Neuronal stem cell (in vitro differentiated cells): ENCODE measurements at regions not wholly inside any gene's neighbourhood (a gene's known extent, or its start where the extent isn't known, plus 50 kb on each side); places are given as distances from the start of the nearest gene placed in this dataset.
"Not testable (repeated sequence)": the region's sequence is repeated elsewhere in the genome, so short reads cannot be mapped to it uniquely, and the experiment has no call there.

ENCODE experiments used
- DNase-seq: peaks from one replicate; pipeline ENCODE4 v3.0.0-alpha.2; 2013; ENCODE audit warnings: low spot score
- H2AFZ ChIP-seq: one replicate; pipeline ENCODE4 v1.6.1; 2013; ENCODE audit warnings: mild to moderate bottlenecking, low read length, inconsistent platforms
- H2AK5ac ChIP-seq: 2 replicates; pipeline ENCODE4 v1.6.1; 2013; ENCODE audit warnings: low read depth, mild to moderate bottlenecking, inconsistent platforms, low read length, moderate library complexity, mixed read lengths
- H2BK120ac ChIP-seq: 2 replicates; pipeline ENCODE4 v1.6.1; 2013; ENCODE audit warnings: low read depth, mild to moderate bottlenecking, inconsistent platforms, low read length, moderate library complexity, mixed read lengths
- H2BK12ac ChIP-seq: one replicate; pipeline ENCODE4 v1.6.1; 2013; ENCODE audit warnings: low read length, inconsistent platforms
- H2BK15ac ChIP-seq: 2 replicates; pipeline ENCODE4 v1.6.1; 2013; ENCODE audit warnings: mild to moderate bottlenecking, low read length, inconsistent platforms, mixed read lengths
- H2BK5ac ChIP-seq: one replicate; pipeline ENCODE4 v1.6.1; 2013; ENCODE audit warnings: inconsistent platforms, mild to moderate bottlenecking, low read length, moderate library complexity
- H3K14ac ChIP-seq: one replicate; pipeline ENCODE4 v1.6.1; 2013; ENCODE audit warnings: low read length, inconsistent platforms
- H3K18ac ChIP-seq: 2 replicates; pipeline ENCODE4 v1.6.1; 2013; ENCODE audit warnings: low read length, inconsistent platforms
- H3K23ac ChIP-seq: 2 replicates; pipeline ENCODE4 v1.6.1; 2013; ENCODE audit warnings: low read depth, mild to moderate bottlenecking, mixed read lengths, low read length, inconsistent platforms; ENCODE audit not compliant: poor library complexity
- H3K27ac ChIP-seq: replicated peaks from 3 replicates; pipeline ENCODE4 v1.5.1; 2013; ENCODE audit warnings: low read length, inconsistent platforms
- H3K27me3 ChIP-seq, 3 experiments: 2 replicates each; pipeline ENCODE4 v1.6.1; 2013; ENCODE audit warnings: low read length in 3 of 3, mild to moderate bottlenecking in 2 of 3, inconsistent platforms in 1 of 3, low read depth in 1 of 3, mixed read lengths in 1 of 3, moderate library complexity in 1 of 3; ENCODE audit not compliant: control insufficient read depth in 3 of 3, insufficient read depth in 3 of 3
- H3K36me3 ChIP-seq, 2 donors: replicated peaks in 1 of 2; 2 replicates each; pipeline ENCODE4 v1.6.1; 2013; ENCODE audit warnings: low read length in 2 of 2; ENCODE audit not compliant: control insufficient read depth in 2 of 2, insufficient read depth in 2 of 2
- H3K4ac ChIP-seq: 2 replicates; pipeline ENCODE4 v1.6.1; 2013; ENCODE audit warnings: inconsistent platforms, mild to moderate bottlenecking, low read length, moderate library complexity
- H3K4me1 ChIP-seq, 2 donors: 1 replicate in 1 of 2; 2 replicates in 1 of 2; pipeline ENCODE4 v1.6.1; 2013; ENCODE audit warnings: low read length in 2 of 2, low read depth in 1 of 2; ENCODE audit not compliant: control insufficient read depth in 2 of 2, insufficient read depth in 1 of 2
- H3K4me2 ChIP-seq: one replicate; pipeline ENCODE4 v1.6.1; 2013; ENCODE audit warnings: mild to moderate bottlenecking, low read length, inconsistent platforms; ENCODE audit not compliant: insufficient read depth, poor library complexity, severe bottlenecking
- H3K4me3 ChIP-seq, 2 donors: 2 replicates each; pipeline ENCODE4 v1.5.1; 2013; ENCODE audit warnings: low read length in 2 of 2, mild to moderate bottlenecking in 2 of 2, inconsistent platforms in 1 of 2, moderate library complexity in 1 of 2
- H3K79me1 ChIP-seq: one replicate; pipeline ENCODE4 v1.6.1; 2013; ENCODE audit warnings: low read depth, mild to moderate bottlenecking, inconsistent platforms, low read length, moderate library complexity
- H3K9ac ChIP-seq: one replicate; pipeline ENCODE4 v1.6.1; 2013; ENCODE audit warnings: mild to moderate bottlenecking, low read depth, low read length, inconsistent platforms; ENCODE audit not compliant: poor library complexity
- H3K9me3 ChIP-seq, 2 donors: replicated peaks in 1 of 2; 2 replicates each; pipeline versions ENCODE3 to v1.6.1; 2013; ENCODE audit warnings: low read length in 2 of 2, mild to moderate bottlenecking in 2 of 2, inconsistent platforms in 1 of 2, low read depth in 1 of 2, mixed read lengths in 1 of 2, moderate library complexity in 1 of 2; ENCODE audit not compliant: control insufficient read depth in 2 of 2, insufficient read depth in 1 of 2
- H4K8ac ChIP-seq: one replicate; pipeline ENCODE4 v1.6.1; 2013; ENCODE audit warnings: low read depth, mild to moderate bottlenecking, inconsistent platforms, low read length, moderate library complexity
- H4K91ac ChIP-seq: one replicate; pipeline ENCODE4 v1.6.1; 2013; ENCODE audit warnings: low read length, low read depth, mild to moderate bottlenecking, inconsistent platforms; ENCODE audit not compliant: poor library complexity
- WGBS, 2 donors: extraction: QIAGEN DNeasy Blood & Tissue Kit; methylation state at CpG; one replicate each; pipeline ENCODE4 v1.1.7; 2013; ENCODE audit warnings: missing lambda C conversion rate in 2 of 2, mixed read lengths in 1 of 2; ENCODE audit not compliant: insufficient read length in 2 of 2, insufficient replicate concordance in 1 of 2; ENCODE audit errors: extremely low coverage in 2 of 2; 5-methylcytosine and 5-hydroxymethylcytosine counted together

GRCh38 chr16:85228970-85229430 lies 116.7 kb upstream of the CIBAR2 start:
- no peak for DNase-seq
- Histone ChIP-seq H3K9ac (peak overlapping the region; percentile 46), H3K4ac (no peak overlapping the region), H4K91ac (no peak overlapping the region), H2BK15ac (peak overlapping the region; percentile 50), H3K79me1 (no peaks in the 10 kb centered on the region), H3K4me3 (no peak overlapping the region), H3K18ac (peak overlapping the region; percentile 63), H3K4me1 (peaks cover 16 to 31% of the 10 kb centered on the region in 2 donors), H3K14ac (peak overlapping the region; percentile 22), H3K36me3 (no peaks in the 10 kb centered on the region), H3K27ac (no peak overlapping the region), H3K4me2 (no peak overlapping the region), H3K23ac (peak overlapping the region; percentile 20), H2BK12ac (no peak overlapping the region), H2BK120ac (no peak overlapping the region), H3K27me3 (peaks cover 0 to 9% (median 0%) of the 10 kb centered on the region in 3 experiments), H2BK5ac (peak overlapping the region; percentile 62), H2AK5ac (peak overlapping the region; percentile 61), H4K8ac (no peak overlapping the region), H2AFZ (no peak overlapping the region), H3K9me3 (peaks cover 0 to 6% of the 10 kb centered on the region in 2 donors)
- no CpG with 5 or more reads among the region's 24 CpGs for WGBS, 2 donors

GRCh38 chr16:85229869-85230462 lies 117.7 kb upstream of the CIBAR2 start:
- WGBS, 2 donors, result no CpG with 5 or more reads among the region's 8 CpGs

GRCh38 chr16:85230764-85231383 lies 118.6 kb upstream of the CIBAR2 start:
- not testable (repeated sequence) for H4K91ac ChIP-seq, H3K4ac ChIP-seq, DNase-seq, H3K9me3 ChIP-seq, H3K36me3 ChIP-seq, H3K27ac ChIP-seq, H3K4me3 ChIP-seq, H3K23ac ChIP-seq, H2BK15ac ChIP-seq, H3K9ac ChIP-seq, H3K14ac ChIP-seq, H4K8ac ChIP-seq, H3K79me1 ChIP-seq, H2BK5ac ChIP-seq, H3K27me3 ChIP-seq, H2AFZ ChIP-seq, H2AK5ac ChIP-seq, H3K4me2 ChIP-seq, H2BK12ac ChIP-seq, H2BK120ac ChIP-seq
- Histone ChIP-seq H3K4me1 (peaks cover 23 to 31% of the 10 kb centered on the region in 2 donors), H3K18ac (peak overlapping the region; percentile 3)
- 100% methylated on average over 5 of the region's 6 CpGs; no CpG with 5 or more reads in 1 of the 2 donors for WGBS, 2 donors

More at GRCh38 chr16:85229869-85230462, 117.7 kb upstream of the CIBAR2 start:
- no peak overlapping the region for H2BK120ac ChIP-seq
- H2BK12ac ChIP-seq, result no peak overlapping the region
- no peak overlapping the region for H4K91ac ChIP-seq
- H2AFZ ChIP-seq, result no peak overlapping the region
- no peak overlapping the region for H3K4ac ChIP-seq
- no peak overlapping the region for H3K4me2 ChIP-seq
- no peak overlapping the region for H2AK5ac ChIP-seq
- no peak overlapping the region for H4K8ac ChIP-seq
- H3K9me3 ChIP-seq, result peaks cover 0 to 6% of the 10 kb centered on the region in 2 donors
- peaks cover 21 to 33% of the 10 kb centered on the region in 2 donors for H3K4me1 ChIP-seq
- peaks cover 0 to 9% (median 0%) of the 10 kb centered on the region in 3 experiments for H3K27me3 ChIP-seq
- no peak for DNase-seq
- no peak overlapping the region for H3K23ac ChIP-seq
- H3K4me3 ChIP-seq, result no peak overlapping the region
- H3K27ac ChIP-seq, result no peak overlapping the region
- H3K18ac ChIP-seq, result no peak overlapping the region
- no peak overlapping the region for H3K14ac ChIP-seq
- H3K79me1 ChIP-seq, result no peaks in the 10 kb centered on the region
- H2BK5ac ChIP-seq, result no peak overlapping the region
- no peak overlapping the region for H2BK15ac ChIP-seq
- no peak overlapping the region for H3K9ac ChIP-seq
- no peaks in the 10 kb centered on the region for H3K36me3 ChIP-seq

GRCh38 chr16:85231959-85232358 lies 119.7 kb upstream of the CIBAR2 start:
- H2AFZ ChIP-seq, result no peak overlapping the region
- peak overlapping the region; percentile 35 for H2BK15ac ChIP-seq
- H3K27me3 ChIP-seq, result peaks cover 0 to 13% (median 0%) of the 10 kb centered on the region in 3 experiments
- H4K8ac ChIP-seq, result no peak overlapping the region
- no peak overlapping the region for H2BK5ac ChIP-seq
- no peak overlapping the region for H3K14ac ChIP-seq
- H3K4me2 ChIP-seq, result no peak overlapping the region
- WGBS, 2 donors, result no CpG with 5 or more reads among the region's 8 CpGs
- H3K4me1 ChIP-seq, result peaks cover 28 to 36% of the 10 kb centered on the region in 2 donors
- H2BK120ac ChIP-seq, result no peak overlapping the region
- DNase-seq, result no peak
- H3K9ac ChIP-seq, result no peak overlapping the region
- peak overlapping the region; percentile 31 for H3K18ac ChIP-seq
- no peaks in the 10 kb centered on the region for H3K79me1 ChIP-seq
- H3K27ac ChIP-seq, result no peak overlapping the region
- no peak overlapping the region for H3K23ac ChIP-seq
- no peaks in the 10 kb centered on the region for H3K36me3 ChIP-seq
- no peak overlapping the region for H4K91ac ChIP-seq
- no peak overlapping the region for H2BK12ac ChIP-seq
- H3K4ac ChIP-seq, result no peak overlapping the region
- H3K9me3 ChIP-seq, result no peaks in the 10 kb centered on the region
- H2AK5ac ChIP-seq, result peak overlapping the region; percentile 59
- H3K4me3 ChIP-seq, result no peak overlapping the region
